22Rv1 (cell line): ENCODE measurements at regions not wholly inside any gene's neighbourhood (a gene's known extent, or its start where the extent isn't known, plus 50 kb on each side); places are given as distances from the start of the nearest gene placed in this dataset.

Experiments
- H3K27ac ChIP-seq: fragments of 450-650 bp; 2 replicates; pipeline ENCODE4 v1.5.1; 2017
- ZFX ChIP-seq: fragments of 450-650 bp; IDR thresholded peaks from 2 replicates; pipeline ENCODE4 v1.6.1; 2017; ENCODE audit warnings: antibody characterized with exemption, borderline replicate concordance
- TF ChIP-seq, protein P1 (sequence below): fragments of 450-650 bp; IDR thresholded peaks from 2 replicates; pipeline ENCODE4 v1.5.1; 2017; ENCODE audit warnings: mild to moderate bottlenecking

- no peak overlapping the region for H3K27ac ChIP-seq
- TF ChIP-seq ZFX = no peak
- TF ChIP-seq, protein P1, sequence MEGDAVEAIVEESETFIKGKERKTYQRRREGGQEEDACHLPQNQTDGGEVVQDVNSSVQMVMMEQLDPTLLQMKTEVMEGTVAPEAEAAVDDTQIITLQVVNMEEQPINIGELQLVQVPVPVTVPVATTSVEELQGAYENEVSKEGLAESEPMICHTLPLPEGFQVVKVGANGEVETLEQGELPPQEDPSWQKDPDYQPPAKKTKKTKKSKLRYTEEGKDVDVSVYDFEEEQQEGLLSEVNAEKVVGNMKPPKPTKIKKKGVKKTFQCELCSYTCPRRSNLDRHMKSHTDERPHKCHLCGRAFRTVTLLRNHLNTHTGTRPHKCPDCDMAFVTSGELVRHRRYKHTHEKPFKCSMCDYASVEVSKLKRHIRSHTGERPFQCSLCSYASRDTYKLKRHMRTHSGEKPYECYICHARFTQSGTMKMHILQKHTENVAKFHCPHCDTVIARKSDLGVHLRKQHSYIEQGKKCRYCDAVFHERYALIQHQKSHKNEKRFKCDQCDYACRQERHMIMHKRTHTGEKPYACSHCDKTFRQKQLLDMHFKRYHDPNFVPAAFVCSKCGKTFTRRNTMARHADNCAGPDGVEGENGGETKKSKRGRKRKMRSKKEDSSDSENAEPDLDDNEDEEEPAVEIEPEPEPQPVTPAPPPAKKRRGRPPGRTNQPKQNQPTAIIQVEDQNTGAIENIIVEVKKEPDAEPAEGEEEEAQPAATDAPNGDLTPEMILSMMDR = no peak
Measured at GRCh38 chr7:54141576-54141975, 400.6 kb upstream of the VSTM2A start.

- TF ChIP-seq, protein P1 = no peak
- TF ChIP-seq ZFX = no peak
- no peak overlapping the region for H3K27ac ChIP-seq
Measured at GRCh38 chr7:54145716-54146115, 396.5 kb upstream of the VSTM2A start.

GRCh38 chr7:54153462-54153861, 388.7 kb upstream of the VSTM2A start:
- TF ChIP-seq, protein P1 = no peak
- TF ChIP-seq ZFX = no peak
- H3K27ac ChIP-seq = no peak overlapping the region

DNA sequence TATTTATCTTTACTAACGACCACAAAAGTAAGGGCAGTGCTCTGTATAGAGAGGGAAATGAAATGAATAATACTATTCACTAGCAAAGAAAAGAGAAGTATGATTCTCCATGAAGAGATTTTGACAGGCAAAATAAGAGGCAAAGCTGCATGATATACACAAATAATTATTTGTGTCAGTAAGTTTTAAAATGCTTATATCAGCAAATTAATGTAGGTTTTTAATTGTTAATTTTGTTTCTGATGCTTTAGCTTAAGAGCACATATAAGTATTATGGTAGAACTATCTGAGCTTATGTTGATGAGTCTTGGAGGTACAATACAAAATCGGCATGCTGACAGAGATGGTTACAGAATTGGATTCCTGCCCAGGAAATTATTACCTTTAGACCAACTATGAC, 383.1 kb upstream of the VSTM2A start:
- no peak overlapping the region for H3K27ac ChIP-seq
- no peak for TF ChIP-seq ZFX
- TF ChIP-seq, protein P1 = no peak

GRCh38 chr7:54161621-54162020, 380.6 kb upstream of the VSTM2A start:
- H3K27ac ChIP-seq = no peak overlapping the region
- TF ChIP-seq, protein P1 = no peak
- TF ChIP-seq ZFX = no peak

DNA sequence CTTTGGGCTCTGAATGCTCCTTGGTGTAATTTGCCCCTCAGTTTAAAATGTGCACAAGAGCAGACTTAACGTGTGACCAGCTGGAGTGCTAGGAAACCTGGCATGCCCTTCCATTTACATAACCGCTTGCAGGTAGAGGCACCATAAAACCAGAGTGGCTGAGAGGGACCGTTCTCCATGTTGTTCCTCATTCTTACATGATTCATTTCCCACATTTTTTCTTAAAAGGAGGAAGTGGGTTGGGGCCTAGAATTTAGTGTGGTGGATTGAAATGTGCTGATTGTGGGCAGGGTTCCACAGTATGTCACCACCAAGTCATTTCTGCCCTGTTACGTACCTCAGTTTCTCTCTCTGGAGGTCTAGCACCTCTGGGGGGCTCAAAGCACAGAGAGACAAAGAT, 375.8 kb upstream of the VSTM2A start:
- no peak for TF ChIP-seq ZFX
- TF ChIP-seq, protein P1 = no peak
- no peak overlapping the region for H3K27ac ChIP-seq

DNA sequence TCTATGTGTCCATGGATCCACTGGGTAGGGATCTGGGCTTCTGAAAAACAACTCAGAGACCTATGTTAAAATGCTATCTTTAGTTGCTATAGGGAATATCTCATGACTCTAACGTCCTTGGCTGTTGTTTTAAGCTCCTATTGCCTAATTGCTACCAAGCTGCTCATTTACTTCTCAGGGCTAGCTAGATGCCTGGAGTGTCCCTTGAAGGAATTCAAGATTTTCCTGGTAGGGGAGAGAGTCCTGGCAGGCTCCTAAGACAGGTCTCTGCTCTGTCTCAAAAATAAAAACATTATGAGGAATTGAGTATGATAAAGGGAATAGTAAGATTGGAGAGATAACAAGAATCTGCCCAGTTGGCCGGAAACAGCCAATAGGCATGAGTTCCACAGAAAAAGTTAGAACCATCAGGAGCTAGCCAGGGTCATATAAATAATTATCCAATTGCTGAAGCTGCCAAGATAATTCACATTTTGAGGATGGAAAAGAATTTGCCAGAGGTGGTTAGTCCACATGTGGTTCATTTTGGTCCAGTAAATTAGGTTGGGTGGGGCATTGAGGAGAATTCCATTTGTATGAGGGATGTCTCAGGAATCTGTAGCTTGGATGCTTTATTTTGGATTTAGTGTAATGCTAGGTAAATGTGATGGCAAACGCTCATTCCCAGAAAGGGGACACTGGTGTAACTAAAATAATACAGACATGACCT, 362.7 kb upstream of the VSTM2A start:
- H3K27ac ChIP-seq = no peak overlapping the region
- no peak for TF ChIP-seq ZFX
- TF ChIP-seq, protein P1 = no peak
